ENCODE measurements at regions not wholly inside any gene's neighbourhood (a gene's known extent, or its start where the extent isn't known, plus 50 kb on each side); places are given as distances from the start of the nearest gene placed in this dataset.

GRCh38 chr1:193625255-193625654 is 438.8 kb upstream of the B3GALT2 start:
- DNase-seq (ENCODE audit: low read depth in 2 of 2): no peak

GRCh38 chr1:193619911-193620310 is 433.5 kb upstream of the B3GALT2 start:
- DNase-seq (ENCODE audit: low read depth in 2 of 2): no peak

GRCh38 chr1:193614817-193615216 is 428.4 kb upstream of the B3GALT2 start:
- DNase-seq (ENCODE audit: low read depth in 2 of 2): no peak

- no peak for DNase-seq (ENCODE audit: low read depth in 2 of 2)
Measured at GRCh38 chr1:193614275-193614674, 427.9 kb upstream of the B3GALT2 start.

GRCh38 chr1:193613041-193613440 is 426.6 kb upstream of the B3GALT2 start:
- DNase-seq (ENCODE audit: low read depth in 2 of 2): no peak

- no peak for DNase-seq (ENCODE audit: low read depth in 2 of 2)
Measured at GRCh38 chr1:193609592-193609991, 423.2 kb upstream of the B3GALT2 start.

- no peak for DNase-seq (ENCODE audit: low read depth in 2 of 2)
Measured at GRCh38 chr1:193607787-193608186, 421.4 kb upstream of the B3GALT2 start.

- DNase-seq (ENCODE audit: low read depth in 2 of 2): no peak
Measured at GRCh38 chr1:193606035-193606434, 419.6 kb upstream of the B3GALT2 start.

GRCh38 chr1:193602705-193603104 is 416.3 kb upstream of the B3GALT2 start:
- DNase-seq (ENCODE audit: low read depth in 2 of 2): no peak

- DNase-seq (ENCODE audit: low read depth in 2 of 2): no peak
Measured at GRCh38 chr1:193593147-193593885, 406.9 kb upstream of the B3GALT2 start.

GRCh38 chr1:193592317-193592716 is 405.9 kb upstream of the B3GALT2 start:
- DNase-seq (ENCODE audit: low read depth in 2 of 2): no peak

- no peak for DNase-seq (ENCODE audit: low read depth in 2 of 2)
Measured at GRCh38 chr1:193590102-193590501, 403.7 kb upstream of the B3GALT2 start.

GRCh38 chr1:193589597-193590040 is 403.2 kb upstream of the B3GALT2 start:
- no peak for DNase-seq (ENCODE audit: low read depth in 2 of 2)

- DNase-seq (ENCODE audit: low read depth in 2 of 2): no peak
Measured at GRCh38 chr1:193588311-193589082, 402.1 kb upstream of the B3GALT2 start.

GRCh38 chr1:193584731-193585239 is 398.4 kb upstream of the B3GALT2 start:
- DNase-seq (ENCODE audit: low read depth in 2 of 2): no peak

GRCh38 chr1:193581341-193581740 is 394.9 kb upstream of the B3GALT2 start:
- no peak for DNase-seq (ENCODE audit: low read depth in 2 of 2)

GRCh38 chr1:193580419-193580818 is 394.0 kb upstream of the B3GALT2 start:
- DNase-seq (ENCODE audit: low read depth in 2 of 2): no peak

GRCh38 chr1:193579323-193579722 is 392.9 kb upstream of the B3GALT2 start:
- no peak for DNase-seq (ENCODE audit: low read depth in 2 of 2)

GRCh38 chr1:193574913-193575312 is 388.5 kb upstream of the B3GALT2 start:
- DNase-seq (ENCODE audit: low read depth in 2 of 2): no peak

GRCh38 chr1:193569983-193570269 is 383.5 kb upstream of the B3GALT2 start:
- no peak for DNase-seq (ENCODE audit: low read depth in 2 of 2)

- no peak for DNase-seq (ENCODE audit: low read depth in 2 of 2)
Measured at GRCh38 chr1:193569096-193569982, 382.9 kb upstream of the B3GALT2 start.

GRCh38 chr1:193568512-193568911 is 382.1 kb upstream of the B3GALT2 start:
- DNase-seq (ENCODE audit: low read depth in 2 of 2): no peak

Measured in stimulated activated CD4-positive, alpha-beta T cell treated with anti-CD3 and anti-CD28 coated beads, Interleukin-15, amount 100 ng/mL, for 48 hours (primary cell).